ENCODE measurements at regions not wholly inside any gene's neighbourhood (a gene's known extent, or its start where the extent isn't known, plus 50 kb on each side); places are given as distances from the start of the nearest gene placed in this dataset.

DNA sequence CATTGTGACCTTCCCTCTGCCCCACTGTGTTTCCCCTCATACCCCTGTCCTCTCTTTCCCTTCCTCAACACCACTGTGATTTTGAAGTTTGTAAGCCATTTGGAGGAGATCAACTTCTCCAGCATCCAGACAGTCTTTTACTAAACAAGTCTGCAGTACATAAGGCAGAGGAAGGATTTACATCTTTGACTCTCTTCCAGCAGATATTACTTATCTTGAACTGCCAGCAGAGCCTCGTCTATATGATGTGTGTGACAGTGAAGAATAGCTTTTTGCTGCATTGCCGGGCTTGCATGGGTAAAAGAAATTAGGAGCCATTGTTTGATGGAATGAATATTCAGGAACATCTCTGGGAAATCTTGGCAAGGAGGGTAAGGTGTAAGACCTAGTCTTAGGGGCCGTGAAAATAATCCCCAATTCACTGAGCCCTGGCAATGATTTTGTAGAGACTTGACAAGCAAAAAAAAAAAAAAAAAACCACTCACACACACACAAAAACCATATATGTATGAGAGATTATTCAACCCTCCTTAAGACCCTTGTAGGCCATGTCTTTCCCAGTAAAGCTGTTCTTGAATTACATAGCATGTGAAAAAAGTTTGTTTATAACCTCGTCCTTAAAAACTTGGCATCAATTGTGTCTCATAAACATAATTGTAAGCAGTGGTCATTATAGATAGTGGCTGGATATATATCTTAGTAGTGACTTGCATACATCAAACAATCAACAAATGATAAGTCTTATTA is 903.9 kb downstream of the CDH11 start:
- H3K27me3 ChIP-seq (replicated peaks; ENCODE audit: insufficient read depth), result no peaks in the 10 kb centered on the region
- intact Hi-C loops (cut with DNase I), result no loop called here

DNA sequence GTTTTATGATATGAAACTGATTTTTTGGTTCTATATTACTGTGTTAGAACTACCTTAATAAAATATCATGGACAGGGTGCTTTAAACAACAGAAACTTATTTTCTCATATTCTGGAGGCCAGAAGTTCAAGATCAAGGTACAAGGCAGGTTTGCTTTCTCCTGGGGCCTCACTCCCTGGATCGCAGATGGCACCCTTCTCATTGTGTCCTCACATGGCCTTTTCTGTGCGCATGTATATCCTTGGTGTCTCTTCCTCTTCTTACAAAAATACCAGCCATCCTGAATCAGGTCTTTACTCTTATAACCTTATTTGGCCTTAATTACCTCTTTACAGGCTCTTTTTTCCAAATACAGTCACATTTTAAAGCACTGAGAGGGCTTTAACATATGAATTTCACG is 906.1 kb downstream of the CDH11 start:
- intact Hi-C loops (cut with DNase I), result no loop called here
- WGBS, result 91% methylated on average over 3 of the region's 3 CpGs
- DNase-seq (ENCODE audit: low spot score), result no peak
- Histone ChIP-seq H3K27ac (no peak overlapping the region), H3K4me1 (replicated peaks) (no peaks in the 10 kb centered on the region), H3K9me3 (no peaks in the 10 kb centered on the region), H3K36me3 (no peaks in the 10 kb centered on the region), H3K27me3 (replicated peaks; ENCODE audit: insufficient read depth) (no peaks in the 10 kb centered on the region), H3K4me3 (no peak overlapping the region)
- TF ChIP-seq, protein P1, sequence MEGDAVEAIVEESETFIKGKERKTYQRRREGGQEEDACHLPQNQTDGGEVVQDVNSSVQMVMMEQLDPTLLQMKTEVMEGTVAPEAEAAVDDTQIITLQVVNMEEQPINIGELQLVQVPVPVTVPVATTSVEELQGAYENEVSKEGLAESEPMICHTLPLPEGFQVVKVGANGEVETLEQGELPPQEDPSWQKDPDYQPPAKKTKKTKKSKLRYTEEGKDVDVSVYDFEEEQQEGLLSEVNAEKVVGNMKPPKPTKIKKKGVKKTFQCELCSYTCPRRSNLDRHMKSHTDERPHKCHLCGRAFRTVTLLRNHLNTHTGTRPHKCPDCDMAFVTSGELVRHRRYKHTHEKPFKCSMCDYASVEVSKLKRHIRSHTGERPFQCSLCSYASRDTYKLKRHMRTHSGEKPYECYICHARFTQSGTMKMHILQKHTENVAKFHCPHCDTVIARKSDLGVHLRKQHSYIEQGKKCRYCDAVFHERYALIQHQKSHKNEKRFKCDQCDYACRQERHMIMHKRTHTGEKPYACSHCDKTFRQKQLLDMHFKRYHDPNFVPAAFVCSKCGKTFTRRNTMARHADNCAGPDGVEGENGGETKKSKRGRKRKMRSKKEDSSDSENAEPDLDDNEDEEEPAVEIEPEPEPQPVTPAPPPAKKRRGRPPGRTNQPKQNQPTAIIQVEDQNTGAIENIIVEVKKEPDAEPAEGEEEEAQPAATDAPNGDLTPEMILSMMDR (IDR thresholded peaks at IDR 0.05), result no peak

More for the DNA sequence above, 903.9 kb downstream of the CDH11 start:
- 61% methylated on average over 4 of the region's 4 CpGs for WGBS
- TF ChIP-seq POLR2AphosphoS5 (IDR thresholded peaks at IDR 0.05) (no peak), POLR2A (IDR thresholded peaks at IDR 0.05) (no peak)
- TF ChIP-seq, protein P1 (IDR thresholded peaks at IDR 0.05), result no peak
- no peaks in the 10 kb centered on the region for H3K4me1 ChIP-seq (replicated peaks)
- no peaks in the 10 kb centered on the region for H3K36me3 ChIP-seq
- no peaks in the 10 kb centered on the region for H3K9me3 ChIP-seq
- no peak overlapping the region for H3K27ac ChIP-seq
- no peak overlapping the region for H3K4me3 ChIP-seq
- DNase-seq (ENCODE audit: low spot score), result no peak

- Histone ChIP-seq H3K4me3 (no peak overlapping the region), H3K27ac (no peak overlapping the region), H3K4me1 (replicated peaks) (no peaks in the 10 kb centered on the region), H3K36me3 (no peaks in the 10 kb centered on the region), H3K9me3 (no peaks in the 10 kb centered on the region), H3K27me3 (replicated peaks; ENCODE audit: insufficient read depth) (no peaks in the 10 kb centered on the region)
- intact Hi-C loops (cut with DNase I), result no loop called here
- DNase-seq (ENCODE audit: low spot score), result no peak
- 71% methylated on average over 5 of the region's 5 CpGs for WGBS
- TF ChIP-seq, protein P1 (IDR thresholded peaks at IDR 0.05), result no peak
- no peak for TF ChIP-seq POLR2A (IDR thresholded peaks at IDR 0.05)
- TF ChIP-seq POLR2AphosphoS5 (IDR thresholded peaks at IDR 0.05), result no peak
Observed at GRCh38 chr16:64211331-64211730, 910.5 kb downstream of the CDH11 start.

DNA sequence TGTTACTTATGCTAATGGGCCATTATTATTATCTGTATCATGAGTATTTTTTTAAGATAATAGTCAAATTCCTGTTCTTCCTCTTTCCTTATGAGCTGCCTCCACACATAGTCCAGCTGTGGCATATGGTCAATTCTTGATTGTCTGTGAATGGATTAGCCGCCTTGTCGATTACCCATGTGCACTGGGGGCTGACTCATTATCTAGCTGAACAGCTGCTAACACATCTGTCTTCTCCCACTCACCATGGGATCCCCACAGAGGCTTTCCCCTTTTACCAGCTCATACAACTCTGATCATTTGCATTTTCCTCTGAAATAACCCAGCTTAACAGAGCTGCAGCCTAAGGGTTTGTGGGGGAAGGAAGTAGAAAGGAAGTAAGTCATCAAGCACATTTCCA is 915.0 kb downstream of the CDH11 start:
- H3K36me3 ChIP-seq, result no peaks in the 10 kb centered on the region
- H3K4me3 ChIP-seq, result no peak overlapping the region
- 79% methylated on average over 2 of the region's 2 CpGs for WGBS
- H3K9me3 ChIP-seq, result no peaks in the 10 kb centered on the region
- intact Hi-C loops (cut with DNase I), result no loop called here
- no peak overlapping the region for H3K27ac ChIP-seq
- DNase-seq (ENCODE audit: low spot score), result no peak
- no peaks in the 10 kb centered on the region for H3K4me1 ChIP-seq (replicated peaks)
- H3K27me3 ChIP-seq (replicated peaks; ENCODE audit: insufficient read depth), result no peaks in the 10 kb centered on the region
- TF ChIP-seq, protein P1 (IDR thresholded peaks at IDR 0.05), result no peak
- TF ChIP-seq POLR2A (IDR thresholded peaks at IDR 0.05), result no peak
- TF ChIP-seq POLR2AphosphoS5 (IDR thresholded peaks at IDR 0.05), result no peak

GRCh38 chr16:64203126-64203525 is 918.7 kb downstream of the CDH11 start:
- 82% methylated on average over 4 of the region's 4 CpGs for WGBS
- Histone ChIP-seq H3K9me3 (no peaks in the 10 kb centered on the region), H3K36me3 (no peaks in the 10 kb centered on the region), H3K27me3 (replicated peaks; ENCODE audit: insufficient read depth) (no peaks in the 10 kb centered on the region), H3K4me1 (replicated peaks) (no peaks in the 10 kb centered on the region), H3K4me3 (no peak overlapping the region), H3K27ac (no peak overlapping the region)
- TF ChIP-seq, protein P1 (IDR thresholded peaks at IDR 0.05), result no peak
- TF ChIP-seq POLR2AphosphoS5 (IDR thresholded peaks at IDR 0.05) (no peak), POLR2A (IDR thresholded peaks at IDR 0.05) (no peak)
- intact Hi-C loops (cut with DNase I), result no loop called here
- DNase-seq (ENCODE audit: low spot score), result no peak

Data from prostate gland (tissue), 2 donors.